GM12875 (cell line): ENCODE measurements at regions not wholly inside any gene's neighbourhood (a gene's known extent, or its start where the extent isn't known, plus 50 kb on each side); places are given as distances from the start of the nearest gene placed in this dataset.
"Not testable (repeated sequence)": the region's sequence is repeated elsewhere in the genome, so short reads cannot be mapped to it uniquely, and the experiment has no call there.

Experiments used
- H3K4me3 ChIP-seq: one replicate; pipeline ENCODE4 v1.5.1; 2011; ENCODE audit warnings: low read depth, low read length, control low read depth
- CTCF ChIP-seq: IDR thresholded peaks from 2 replicates; pipeline ENCODE4 v1.5.1; 2011; ENCODE audit warnings: low read depth, mild to moderate bottlenecking, control low read depth, inconsistent platforms, low read length, moderate library complexity, borderline replicate concordance; ENCODE audit not compliant: insufficient read depth

- no peak overlapping the region for H3K4me3 ChIP-seq
- no peak for TF ChIP-seq CTCF
These were observed 541.0 kb downstream of the ZWINT start for GRCh38 chr10:55820071-55820470.

- TF ChIP-seq CTCF: no peak
- no peak overlapping the region for H3K4me3 ChIP-seq
These were observed 547.4 kb downstream of the ZWINT start for GRCh38 chr10:55813451-55814170.

- TF ChIP-seq CTCF: no peak
These were observed 558.0 kb downstream of the ZWINT start for GRCh38 chr10:55803055-55803454.

GRCh38 chr10:55801353-55801661, 559.8 kb downstream of the ZWINT start:
- no peak for TF ChIP-seq CTCF
- H3K4me3 ChIP-seq: no peak overlapping the region

More at GRCh38 chr10:55803055-55803454, 558.0 kb downstream of the ZWINT start:
- no peak overlapping the region for H3K4me3 ChIP-seq

GRCh38 chr10:55800602-55801352, 560.3 kb downstream of the ZWINT start:
- no peak for TF ChIP-seq CTCF
- H3K4me3 ChIP-seq: no peak overlapping the region

GRCh38 chr10:55793024-55793423, 568.0 kb downstream of the ZWINT start:
- no peak for TF ChIP-seq CTCF
- H3K4me3 ChIP-seq: no peak overlapping the region

GRCh38 chr10:55790276-55790675, 570.8 kb downstream of the ZWINT start:
- not testable (repeated sequence) for H3K4me3 ChIP-seq
